ENCODE measurements at regions not wholly inside any gene's neighbourhood (a gene's known extent, or its start where the extent isn't known, plus 50 kb on each side); places are given as distances from the start of the nearest gene placed in this dataset.

DNA sequence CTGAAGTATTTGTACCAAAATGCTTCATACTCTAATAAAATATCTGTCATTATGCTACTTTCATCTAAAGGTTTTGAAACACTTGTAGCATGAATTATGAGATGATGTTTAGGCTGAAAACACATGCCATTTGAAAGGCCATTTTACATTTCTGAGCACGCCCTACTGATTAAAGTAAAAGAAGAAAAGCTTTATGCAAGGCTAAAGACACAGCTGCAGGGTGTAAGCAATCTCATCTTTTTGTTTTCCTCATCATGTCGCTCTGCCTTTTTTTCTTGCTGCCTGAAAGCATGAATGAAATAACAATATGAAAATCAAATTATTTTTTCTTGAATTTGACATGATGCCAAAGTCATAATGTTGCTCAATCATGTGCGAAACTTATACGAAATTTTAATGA is 148.6 kb upstream of the ARG1 start:
- Mint-ChIP-seq H3K27ac (no peak overlapping the region), H3K4me1 (ENCODE audit: low read depth) (peaks cover 20% of the 10 kb centered on the region), H3K36me3 (ENCODE audit: low read depth) (peaks cover 40% of the 10 kb centered on the region), H3K9me3 (no peaks in the 10 kb centered on the region), H3K4me3 (no peak overlapping the region), H3K27me3 (no peaks in the 10 kb centered on the region)
- intact Hi-C loops (cut with DNase I, micrococcal nuclease), result no loop called here
- ATAC-seq (ENCODE audit: poor library complexity) (no peak), DNase-seq (no peak)
- Histone ChIP-seq H3K36me3 (ENCODE audit: insufficient read depth, low read length) (no peaks in the 10 kb centered on the region), H3K4me3 (ENCODE audit: low read length) (no peak overlapping the region), H3K4me1 (ENCODE audit: insufficient read depth, low read length) (peaks cover 2% of the 10 kb centered on the region), H3K27ac (ENCODE audit: low read depth in 1 of 2, low read length in 2 of 2) (no peak overlapping the region), H3K9me3 (ENCODE audit: control insufficient read depth in 1 of 2, insufficient read depth in 1 of 2, low read length in 2 of 2) (no peaks in the 10 kb centered on the region), H3K27me3 (ENCODE audit: control insufficient read depth in 1 of 2, insufficient read depth in 2 of 2, low read length in 2 of 2) (no peaks in the 10 kb centered on the region)
- POLR2A ChIA-PET, result no interaction called here
- CTCF ChIA-PET, result no interaction called here
- TF ChIP-seq, protein P1, sequence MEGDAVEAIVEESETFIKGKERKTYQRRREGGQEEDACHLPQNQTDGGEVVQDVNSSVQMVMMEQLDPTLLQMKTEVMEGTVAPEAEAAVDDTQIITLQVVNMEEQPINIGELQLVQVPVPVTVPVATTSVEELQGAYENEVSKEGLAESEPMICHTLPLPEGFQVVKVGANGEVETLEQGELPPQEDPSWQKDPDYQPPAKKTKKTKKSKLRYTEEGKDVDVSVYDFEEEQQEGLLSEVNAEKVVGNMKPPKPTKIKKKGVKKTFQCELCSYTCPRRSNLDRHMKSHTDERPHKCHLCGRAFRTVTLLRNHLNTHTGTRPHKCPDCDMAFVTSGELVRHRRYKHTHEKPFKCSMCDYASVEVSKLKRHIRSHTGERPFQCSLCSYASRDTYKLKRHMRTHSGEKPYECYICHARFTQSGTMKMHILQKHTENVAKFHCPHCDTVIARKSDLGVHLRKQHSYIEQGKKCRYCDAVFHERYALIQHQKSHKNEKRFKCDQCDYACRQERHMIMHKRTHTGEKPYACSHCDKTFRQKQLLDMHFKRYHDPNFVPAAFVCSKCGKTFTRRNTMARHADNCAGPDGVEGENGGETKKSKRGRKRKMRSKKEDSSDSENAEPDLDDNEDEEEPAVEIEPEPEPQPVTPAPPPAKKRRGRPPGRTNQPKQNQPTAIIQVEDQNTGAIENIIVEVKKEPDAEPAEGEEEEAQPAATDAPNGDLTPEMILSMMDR (IDR thresholded peaks at IDR 0.05), result no peak

DNA sequence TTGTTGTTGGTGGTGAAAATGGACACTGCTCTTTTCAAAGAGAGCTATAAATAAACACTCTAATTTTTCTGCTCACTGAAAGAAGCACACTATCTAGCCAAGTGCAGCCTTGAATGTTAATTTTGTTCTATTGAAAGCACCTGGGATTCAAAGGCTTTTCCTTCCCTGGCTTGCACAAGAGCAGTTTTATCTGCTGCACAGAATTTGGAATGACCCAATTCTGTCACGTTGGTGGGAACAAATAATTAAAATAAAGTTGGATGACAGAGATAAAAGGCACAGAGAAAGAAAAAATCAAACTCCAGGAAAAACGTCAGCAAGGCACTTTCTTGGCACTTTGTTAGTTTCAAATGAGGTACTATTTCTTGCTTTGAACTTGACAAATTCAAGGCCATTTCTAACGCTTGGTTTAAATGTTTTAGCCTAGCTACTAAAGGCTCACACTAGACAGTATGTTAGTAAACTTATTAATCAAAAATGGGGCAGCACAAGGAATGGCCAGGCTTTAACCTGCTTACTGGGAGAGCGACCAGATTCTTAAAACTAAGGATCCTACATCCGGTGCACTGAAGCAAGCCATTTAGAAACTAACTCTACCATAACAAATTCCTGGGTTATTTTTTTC is 145.5 kb upstream of the ARG1 start:
- no peak overlapping the region for H3K27ac Mint-ChIP-seq

DNA sequence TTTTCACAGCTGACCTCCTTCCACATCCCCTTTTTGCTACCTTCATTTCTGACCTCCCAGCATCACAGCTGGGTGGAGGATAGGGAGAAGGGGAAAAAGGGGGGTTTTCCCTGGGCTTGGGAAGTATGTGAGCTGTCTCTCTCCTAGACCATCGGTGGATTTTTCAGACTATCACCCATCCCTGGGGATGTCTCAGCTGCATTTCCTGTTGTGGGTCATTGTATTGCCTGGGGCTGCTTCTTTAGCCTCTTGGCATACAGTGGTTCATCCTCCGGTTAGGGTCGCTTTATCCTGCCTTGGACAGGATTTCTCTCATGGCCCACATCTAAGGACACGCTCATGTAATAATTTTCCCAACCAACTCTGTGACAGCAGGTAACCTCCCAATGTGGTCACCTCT is 142.5 kb upstream of the ARG1 start:
- ATAC-seq (ENCODE audit: poor library complexity) (no peak), DNase-seq (no peak)
- TF ChIP-seq, protein P1 (IDR thresholded peaks at IDR 0.05), result no peak
- POLR2A ChIA-PET, result no interaction called here
- H3K36me3 Mint-ChIP-seq (ENCODE audit: low read depth), result peaks cover 72% of the 10 kb centered on the region
- peaks cover 9% of the 10 kb centered on the region for H3K9me3 Mint-ChIP-seq
- no peaks in the 10 kb centered on the region for H3K27me3 ChIP-seq (ENCODE audit: control insufficient read depth in 1 of 2, insufficient read depth in 2 of 2, low read length in 2 of 2)
- H3K4me1 Mint-ChIP-seq (ENCODE audit: low read depth), result peaks cover 20% of the 10 kb centered on the region
- no peaks in the 10 kb centered on the region for H3K27me3 Mint-ChIP-seq
- H3K4me3 ChIP-seq (ENCODE audit: low read length), result no peak overlapping the region
- no peak overlapping the region for H3K4me3 Mint-ChIP-seq
- no peak overlapping the region for H3K27ac Mint-ChIP-seq
- H3K36me3 ChIP-seq (ENCODE audit: insufficient read depth, low read length), result no peaks in the 10 kb centered on the region
- intact Hi-C loops (cut with DNase I, micrococcal nuclease), result no loop called here
- no peak overlapping the region for H3K27ac ChIP-seq (ENCODE audit: low read depth in 1 of 2, low read length in 2 of 2)
- H3K9me3 ChIP-seq (ENCODE audit: control insufficient read depth in 1 of 2, insufficient read depth in 1 of 2, low read length in 2 of 2), result peaks cover 0 to 6% of the 10 kb centered on the region in 2 experiments
- H3K4me1 ChIP-seq (ENCODE audit: insufficient read depth, low read length), result peaks cover 2% of the 10 kb centered on the region
- CTCF ChIA-PET, result no interaction called here

More for the DNA sequence above, 145.5 kb upstream of the ARG1 start:
- H3K4me3 ChIP-seq (ENCODE audit: low read length), result no peak overlapping the region
- Mint-ChIP-seq H3K4me1 (ENCODE audit: low read depth) (peaks cover 20% of the 10 kb centered on the region), H3K27me3 (no peaks in the 10 kb centered on the region), H3K4me3 (no peak overlapping the region), H3K9me3 (no peaks in the 10 kb centered on the region), H3K36me3 (ENCODE audit: low read depth) (peaks cover 55% of the 10 kb centered on the region)
- H3K4me1 ChIP-seq (ENCODE audit: insufficient read depth, low read length), result peaks cover 2% of the 10 kb centered on the region
- CTCF ChIA-PET, result interaction anchor here (0.9 kb wide), 1 partner anchor 78 kb away, joined by 3 read pairs; no protein-coding TSS in a partner anchor
- H3K9me3 ChIP-seq (ENCODE audit: control insufficient read depth in 1 of 2, insufficient read depth in 1 of 2, low read length in 2 of 2), result no peaks in the 10 kb centered on the region
- ATAC-seq (ENCODE audit: poor library complexity) (no peak), DNase-seq (no peak)
- POLR2A ChIA-PET, result no interaction called here
- H3K27ac ChIP-seq (ENCODE audit: low read depth in 1 of 2, low read length in 2 of 2), result no peak overlapping the region
- TF ChIP-seq, protein P1 (IDR thresholded peaks at IDR 0.05), result no peak
- intact Hi-C loops (cut with DNase I, micrococcal nuclease), result loop anchor here in 1 of 2 experiments (5.0 kb wide), 1 partner anchor 45 kb away; no protein-coding TSS in a partner anchor
- no peaks in the 10 kb centered on the region for H3K27me3 ChIP-seq (ENCODE audit: control insufficient read depth in 1 of 2, insufficient read depth in 2 of 2, low read length in 2 of 2)
- no peaks in the 10 kb centered on the region for H3K36me3 ChIP-seq (ENCODE audit: insufficient read depth, low read length)

Measured in CD4-positive, alpha-beta T cell (primary cell).